GM23338 (cell line): ENCODE measurements at regions not wholly inside any gene's neighbourhood (a gene's known extent, or its start where the extent isn't known, plus 50 kb on each side); places are given as distances from the start of the nearest gene placed in this dataset.

Source experiments
- ATAC-seq: fragments of 200-7000 bp; cut with Tn5 transposase; 3 replicates; pipeline ENCODE4 v1.9.1; 2020
- DNase-seq: peaks from one replicate; pipeline ENCODE4 v3.0.0-alpha.2; 2015; ENCODE audit warnings: low spot score
- H2AFZ ChIP-seq: fragments of 200-600 bp; sonication (generic); 2 replicates; pipeline ENCODE4 v1.8.0; 2016; ENCODE audit warnings: antibody characterized with exemption, mild to moderate bottlenecking, moderate library complexity
- H3F3A ChIP-seq: fragments of 200-600 bp; sonication (generic); replicated peaks from 2 replicates; pipeline ENCODE4 v1.8.0; 2017; ENCODE audit warnings: antibody characterized with exemption, mixed run types, low read depth
- H3K27ac ChIP-seq: fragments of 200-600 bp; sonication (generic); 2 replicates; pipeline ENCODE4 v1.6.1; 2016; ENCODE audit warnings: low read depth
- H3K27me3 ChIP-seq: fragments of 200-600 bp; sonication (generic); 2 replicates; pipeline ENCODE4 v1.8.0; 2016; ENCODE audit warnings: mild to moderate bottlenecking, mixed run types, moderate library complexity; ENCODE audit not compliant: insufficient read depth
- H3K36me3 ChIP-seq: fragments of 200-600 bp; sonication (generic); 2 replicates; pipeline ENCODE4 v1.8.0; 2016; ENCODE audit warnings: mild to moderate bottlenecking; ENCODE audit not compliant: insufficient read depth
- H3K4me1 ChIP-seq: fragments of 200-600 bp; sonication (generic); 2 replicates; pipeline ENCODE4 v1.8.0; 2016; ENCODE audit warnings: mild to moderate bottlenecking, moderate library complexity; ENCODE audit not compliant: insufficient read depth
- H3K4me2 ChIP-seq: fragments of 200-600 bp; sonication (generic); 2 replicates; pipeline ENCODE4 v1.7.1; 2017; ENCODE audit warnings: mixed run types
- H3K4me3 ChIP-seq: fragments of 200-600 bp; sonication (generic); 2 replicates; pipeline ENCODE4 v1.6.1; 2016; ENCODE audit warnings: mixed run types
- H3K79me2 ChIP-seq: fragments of 200-600 bp; sonication (generic); replicated peaks from 2 replicates; pipeline ENCODE4 v1.8.0; 2017; ENCODE audit warnings: mild to moderate bottlenecking; ENCODE audit not compliant: insufficient read depth
- H3K9me2 ChIP-seq: fragments of 200-600 bp; sonication (generic); 2 replicates; pipeline ENCODE4 v1.8.0; 2017; ENCODE audit not compliant: insufficient read depth
- H4K20me1 ChIP-seq: fragments of 200-600 bp; sonication (generic); replicated peaks from 2 replicates; pipeline ENCODE4 v1.8.0; 2017; ENCODE audit warnings: mild to moderate bottlenecking; ENCODE audit not compliant: insufficient read depth
- H3K27ac Mint-ChIP-seq: 2 replicates; pipeline ENCODE4 v1.8.0; 2020; ENCODE audit warnings: inconsistent platforms, mild to moderate bottlenecking, moderate library complexity, mixed read lengths
- H3K27me3 Mint-ChIP-seq: 3 replicates; pipeline ENCODE4 v1.8.0; 2022; ENCODE audit warnings: low read depth, mild to moderate bottlenecking, moderate library complexity, mixed read lengths, inconsistent platforms; ENCODE audit not compliant: insufficient read depth, poor library complexity
- H3K36me3 Mint-ChIP-seq: 3 replicates; pipeline ENCODE4 v1.8.0; 2021; ENCODE audit warnings: low read depth, mild to moderate bottlenecking, inconsistent platforms, moderate library complexity, mixed read lengths
- H3K4me1 Mint-ChIP-seq: 3 replicates; pipeline ENCODE4 v1.8.0; 2020; ENCODE audit warnings: mild to moderate bottlenecking, inconsistent platforms, mixed read lengths
- H3K4me3 Mint-ChIP-seq: 3 replicates; pipeline ENCODE4 v1.8.0; 2021; ENCODE audit warnings: moderate library complexity, mild to moderate bottlenecking, inconsistent platforms, mixed read lengths
- H3K9me3 Mint-ChIP-seq: 3 replicates; pipeline ENCODE4 v1.8.0; 2020; ENCODE audit warnings: moderate library complexity, mild to moderate bottlenecking, inconsistent platforms, mixed read lengths
- CTCF ChIP-seq, 2 experiments: fragments of 200-600 bp in 1 of 2; sonication (generic) in 1 of 2; conservative IDR thresholded peaks; 2 replicates each; pipeline versions ENCODE4 v1.5.1 to v1.6.1; 2016 to 2017; ENCODE audit warnings: antibody characterized with exemption in 2 of 2, low read depth in 2 of 2, mild to moderate bottlenecking in 2 of 2, moderate library complexity in 1 of 2
- EZH2 ChIP-seq: fragments of 200-600 bp; sonication (generic); IDR thresholded peaks from one replicate; pipeline ENCODE4 v1.8.0; 2017; ENCODE audit warnings: antibody characterized with exemption, mild to moderate bottlenecking, low read depth; ENCODE audit not compliant: unreplicated experiment
- EZH2phosphoT487 ChIP-seq: fragments of 200-600 bp; sonication (generic); IDR thresholded peaks from one replicate; pipeline ENCODE4 v1.8.1; 2018; ENCODE audit warnings: antibody characterized with exemption; ENCODE audit not compliant: unreplicated experiment
- ZNF462 ChIP-seq: fragments of 250-450 bp; sonication (Bioruptor Pico); IDR thresholded peaks from 2 replicates; pipeline ENCODE4 v1.5.0; 2020; ENCODE audit warnings: mild to moderate bottlenecking, moderate library complexity

- ATAC-seq (no peak), DNase-seq (peak; percentile 32)
- no peaks in the 10 kb centered on the region for H3K27me3 ChIP-seq
- no peaks in the 10 kb centered on the region for H3K36me3 ChIP-seq
- Mint-ChIP-seq H3K9me3 (no peaks in the 10 kb centered on the region), H3K4me3 (no peak overlapping the region), H3K27me3 (no peaks in the 10 kb centered on the region), H3K4me1 (peaks cover 29% of the 10 kb centered on the region), H3K27ac (no peak overlapping the region), H3K36me3 (no peaks in the 10 kb centered on the region)
- H3K4me1 ChIP-seq: peaks cover 14% of the 10 kb centered on the region
- H3K27ac ChIP-seq: no peak overlapping the region
- H3K9me2 ChIP-seq: no peaks in the 10 kb centered on the region
- no peaks in the 10 kb centered on the region for H4K20me1 ChIP-seq
- H2AFZ ChIP-seq: no peak overlapping the region
- no peaks in the 10 kb centered on the region for H3F3A ChIP-seq
- no peaks in the 10 kb centered on the region for H3K79me2 ChIP-seq
- no peak overlapping the region for H3K4me2 ChIP-seq
- no peak overlapping the region for H3K4me3 ChIP-seq
- no peak for TF ChIP-seq ZNF462 (CRISPR knock-in tag)
- TF ChIP-seq EZH2: no peak
- peak in 1 of 2 experiments; percentile 29; a peak in 2 of 4 replicates for TF ChIP-seq CTCF (conservative IDR thresholded peaks at IDR 0.05; ENCODE audit: low read depth in 2 of 2)
Measured at GRCh38 chr3:153439780-153440179, 277.8 kb downstream of the RAP2B start.

GRCh38 chr3:153440311-153440710 is 278.3 kb downstream of the RAP2B start:
- no peak overlapping the region for H3K27ac ChIP-seq
- H3K9me2 ChIP-seq: no peaks in the 10 kb centered on the region
- H3K27ac Mint-ChIP-seq: no peak overlapping the region
- H3K27me3 Mint-ChIP-seq: no peaks in the 10 kb centered on the region
- ATAC-seq (no peak), DNase-seq (no peak)
- H3K4me3 ChIP-seq: no peak overlapping the region
- no peaks in the 10 kb centered on the region for H3K36me3 Mint-ChIP-seq
- H3F3A ChIP-seq: no peaks in the 10 kb centered on the region
- peaks cover 29% of the 10 kb centered on the region for H3K4me1 Mint-ChIP-seq
- no peak overlapping the region for H3K4me3 Mint-ChIP-seq
- no peaks in the 10 kb centered on the region for H3K27me3 ChIP-seq
- no peaks in the 10 kb centered on the region for H3K79me2 ChIP-seq
- no peak for TF ChIP-seq EZH2phosphoT487
- no peaks in the 10 kb centered on the region for H3K9me3 Mint-ChIP-seq
- no peaks in the 10 kb centered on the region for H4K20me1 ChIP-seq
- H3K4me1 ChIP-seq: peaks cover 14% of the 10 kb centered on the region
- H2AFZ ChIP-seq: no peak overlapping the region
- no peak overlapping the region for H3K4me2 ChIP-seq
- H3K36me3 ChIP-seq: no peaks in the 10 kb centered on the region
